ENCODE measurements at regions not wholly inside any gene's neighbourhood (a gene's known extent, or its start where the extent isn't known, plus 50 kb on each side); places are given as distances from the start of the nearest gene placed in this dataset.
A peak's percentile ranks its signal among the peaks of the same experiment; 100 is the strongest.

GRCh38 chr16:85215478-85216118 is 103.3 kb upstream of the CIBAR2 start:
- Mint-ChIP-seq H3K9me3 (ENCODE audit: unreplicated experiment) (no peaks in the 10 kb centered on the region), H3K4me3 (ENCODE audit: unreplicated experiment) (no peak overlapping the region), H3K4me1 (ENCODE audit: unreplicated experiment) (peaks cover 2% of the 10 kb centered on the region), H3K27ac (ENCODE audit: unreplicated experiment) (no peak overlapping the region), H3K27me3 (ENCODE audit: unreplicated experiment) (peaks cover 3% of the 10 kb centered on the region), H3K36me3 (ENCODE audit: low read depth, unreplicated experiment) (no peaks in the 10 kb centered on the region)
- TF ChIP-seq CTCF (IDR thresholded peaks at IDR 0.05; ENCODE audit: unreplicated experiment) = no peak
- no peak for DNase-seq (ENCODE audit: low spot score)

GRCh38 chr16:85216522-85217375 is 104.5 kb upstream of the CIBAR2 start:
- no peaks in the 10 kb centered on the region for H3K36me3 Mint-ChIP-seq (ENCODE audit: low read depth, unreplicated experiment)
- TF ChIP-seq CTCF (IDR thresholded peaks at IDR 0.05; ENCODE audit: unreplicated experiment) = no peak
- H3K27ac Mint-ChIP-seq (ENCODE audit: unreplicated experiment) = no peak overlapping the region

GRCh38 chr16:85220125-85220839 is 108.0 kb upstream of the CIBAR2 start:
- TF ChIP-seq CTCF (IDR thresholded peaks at IDR 0.05; ENCODE audit: unreplicated experiment) = no peak
- no peaks in the 10 kb centered on the region for H3K36me3 Mint-ChIP-seq (ENCODE audit: low read depth, unreplicated experiment)
- H3K4me3 Mint-ChIP-seq (ENCODE audit: unreplicated experiment) = peak overlapping the region; percentile 14
- H3K4me1 Mint-ChIP-seq (ENCODE audit: unreplicated experiment) = peaks cover 8% of the 10 kb centered on the region
- no peak overlapping the region for H3K27ac Mint-ChIP-seq (ENCODE audit: unreplicated experiment)
- DNase-seq (ENCODE audit: low spot score) = no peak
- no peaks in the 10 kb centered on the region for H3K27me3 Mint-ChIP-seq (ENCODE audit: unreplicated experiment)
- H3K9me3 Mint-ChIP-seq (ENCODE audit: unreplicated experiment) = no peaks in the 10 kb centered on the region

More at GRCh38 chr16:85216522-85217375, 104.5 kb upstream of the CIBAR2 start:
- peaks cover 3% of the 10 kb centered on the region for H3K27me3 Mint-ChIP-seq (ENCODE audit: unreplicated experiment)
- no peak for DNase-seq (ENCODE audit: low spot score)
- peaks cover 8% of the 10 kb centered on the region for H3K4me1 Mint-ChIP-seq (ENCODE audit: unreplicated experiment)
- no peaks in the 10 kb centered on the region for H3K9me3 Mint-ChIP-seq (ENCODE audit: unreplicated experiment)
- H3K4me3 Mint-ChIP-seq (ENCODE audit: unreplicated experiment) = no peak overlapping the region

GRCh38 chr16:85220964-85221731 is 108.9 kb upstream of the CIBAR2 start:
- Mint-ChIP-seq H3K27ac (ENCODE audit: unreplicated experiment) (no peak overlapping the region), H3K27me3 (ENCODE audit: unreplicated experiment) (no peaks in the 10 kb centered on the region), H3K9me3 (ENCODE audit: unreplicated experiment) (no peaks in the 10 kb centered on the region), H3K4me3 (ENCODE audit: unreplicated experiment) (no peak overlapping the region), H3K4me1 (ENCODE audit: unreplicated experiment) (peaks cover 8% of the 10 kb centered on the region), H3K36me3 (ENCODE audit: low read depth, unreplicated experiment) (no peaks in the 10 kb centered on the region)
- no peak for TF ChIP-seq CTCF (IDR thresholded peaks at IDR 0.05; ENCODE audit: unreplicated experiment)
- no peak for DNase-seq (ENCODE audit: low spot score)

All from endothelial cell (in vitro differentiated cells).